Uterus (tissue), 2 donors: ENCODE measurements at regions not wholly inside any gene's neighbourhood (a gene's known extent, or its start where the extent isn't known, plus 50 kb on each side); places are given as distances from the start of the nearest gene placed in this dataset.

Source experiments
- POLR2A ChIP-seq, 2 donors: fragments of 450-650 bp; IDR thresholded peaks; one replicate each; pipeline ENCODE4 v1.6.1; 2016; ENCODE audit warnings: antibody characterized with exemption in 2 of 2, mild to moderate bottlenecking in 1 of 2, moderate library complexity in 1 of 2
- TF ChIP-seq, protein P1 (sequence below), 4 experiments: fragments of 200-600 bp in 2 of 4; fragments of 450-650 bp in 2 of 4; sonication (generic) in 2 of 4; IDR thresholded peaks; one replicate each; pipeline ENCODE4 v1.5.1; 2016 to 2019; ENCODE audit warnings: antibody characterized with exemption in 4 of 4, mild to moderate bottlenecking in 2 of 4, moderate library complexity in 1 of 4

- no peak for TF ChIP-seq POLR2A (IDR thresholded peaks at IDR 0.05)
- TF ChIP-seq, protein P1, sequence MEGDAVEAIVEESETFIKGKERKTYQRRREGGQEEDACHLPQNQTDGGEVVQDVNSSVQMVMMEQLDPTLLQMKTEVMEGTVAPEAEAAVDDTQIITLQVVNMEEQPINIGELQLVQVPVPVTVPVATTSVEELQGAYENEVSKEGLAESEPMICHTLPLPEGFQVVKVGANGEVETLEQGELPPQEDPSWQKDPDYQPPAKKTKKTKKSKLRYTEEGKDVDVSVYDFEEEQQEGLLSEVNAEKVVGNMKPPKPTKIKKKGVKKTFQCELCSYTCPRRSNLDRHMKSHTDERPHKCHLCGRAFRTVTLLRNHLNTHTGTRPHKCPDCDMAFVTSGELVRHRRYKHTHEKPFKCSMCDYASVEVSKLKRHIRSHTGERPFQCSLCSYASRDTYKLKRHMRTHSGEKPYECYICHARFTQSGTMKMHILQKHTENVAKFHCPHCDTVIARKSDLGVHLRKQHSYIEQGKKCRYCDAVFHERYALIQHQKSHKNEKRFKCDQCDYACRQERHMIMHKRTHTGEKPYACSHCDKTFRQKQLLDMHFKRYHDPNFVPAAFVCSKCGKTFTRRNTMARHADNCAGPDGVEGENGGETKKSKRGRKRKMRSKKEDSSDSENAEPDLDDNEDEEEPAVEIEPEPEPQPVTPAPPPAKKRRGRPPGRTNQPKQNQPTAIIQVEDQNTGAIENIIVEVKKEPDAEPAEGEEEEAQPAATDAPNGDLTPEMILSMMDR (IDR thresholded peaks at IDR 0.05): no peak
Observed at GRCh38 chr3:11901286-11901875, 54.7 kb upstream of the TAMM41 start.
